HG03045 (cell line): ENCODE measurements at regions not wholly inside any gene's neighbourhood (a gene's known extent, or its start where the extent isn't known, plus 50 kb on each side); places are given as distances from the start of the nearest gene placed in this dataset.

Experiments
- ATAC-seq: cut with Tn5 transposase; IDR thresholded peaks from one replicate; pipeline ENCODE4 v1.9.1; 2021; ENCODE audit warnings: mild to moderate bottlenecking, moderate library complexity; ENCODE audit not compliant: unreplicated experiment

GRCh38 chr21:27645285-27645684, 678.4 kb upstream of the ADAMTS5 start:
- no peak for ATAC-seq

DNA sequence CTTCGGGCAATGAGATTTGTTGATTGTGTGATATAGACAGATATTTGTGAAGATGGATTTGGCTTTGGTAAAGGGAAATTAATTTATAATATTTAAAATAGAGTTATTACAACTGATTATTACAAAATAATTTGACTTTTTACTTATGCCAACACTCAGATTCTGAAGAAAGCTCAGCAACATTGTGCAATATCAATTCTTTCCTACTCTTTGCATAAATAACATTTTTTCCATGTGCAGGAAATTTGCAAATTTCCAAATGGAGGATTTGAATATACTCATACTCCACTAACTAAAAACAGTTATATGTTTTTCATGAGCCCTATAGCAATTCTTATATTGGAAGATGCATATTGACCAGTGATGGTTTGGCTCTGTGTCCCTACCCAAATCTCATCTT, 676.4 kb upstream of the ADAMTS5 start:
- ATAC-seq = no peak

- no peak for ATAC-seq
Observed at GRCh38 chr21:27639286-27639685, 672.4 kb upstream of the ADAMTS5 start.

DNA sequence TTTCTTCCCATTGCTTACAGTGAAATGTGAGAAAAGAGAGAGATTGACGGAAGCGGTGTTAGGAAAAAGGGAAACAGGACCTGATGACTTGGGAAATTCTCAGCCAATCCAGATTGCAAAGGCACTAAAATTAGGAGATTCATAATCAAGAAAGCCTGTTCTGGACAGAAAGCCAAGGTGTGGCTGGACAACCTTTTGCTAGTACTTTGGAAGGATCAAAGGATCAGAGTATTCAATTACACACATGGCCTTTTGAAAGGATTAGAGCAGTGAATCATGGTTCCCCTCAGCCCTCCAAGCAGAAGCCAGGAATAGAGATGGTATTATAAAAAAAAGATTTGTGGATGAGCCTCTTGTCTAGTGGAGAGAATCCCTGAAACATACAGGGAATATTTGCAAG, 669.8 kb upstream of the ADAMTS5 start:
- no peak for ATAC-seq

- ATAC-seq = no peak
Observed at GRCh38 chr21:27633631-27634030, 666.7 kb upstream of the ADAMTS5 start.

- ATAC-seq = no peak
Observed at GRCh38 chr21:27631471-27631870, 664.6 kb upstream of the ADAMTS5 start.

DNA sequence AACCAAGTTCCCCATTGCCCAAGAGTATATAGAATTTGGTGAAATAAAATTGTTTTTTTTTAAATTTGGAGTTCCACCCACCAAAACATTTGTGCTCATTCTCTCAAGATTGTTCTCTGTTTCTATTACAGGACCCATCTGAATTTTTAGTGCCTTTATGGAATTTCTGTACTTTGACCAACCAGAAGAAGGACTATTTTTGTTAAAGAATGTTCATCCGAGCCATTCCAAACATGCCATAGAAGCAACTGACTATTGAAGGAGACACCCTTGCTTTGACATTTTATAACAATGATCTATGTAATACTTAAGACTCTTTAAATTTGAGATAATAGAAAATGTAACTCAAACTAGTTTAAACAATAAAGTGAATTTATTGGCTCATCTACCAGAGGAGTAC, 655.7 kb upstream of the ADAMTS5 start:
- ATAC-seq = no peak

DNA sequence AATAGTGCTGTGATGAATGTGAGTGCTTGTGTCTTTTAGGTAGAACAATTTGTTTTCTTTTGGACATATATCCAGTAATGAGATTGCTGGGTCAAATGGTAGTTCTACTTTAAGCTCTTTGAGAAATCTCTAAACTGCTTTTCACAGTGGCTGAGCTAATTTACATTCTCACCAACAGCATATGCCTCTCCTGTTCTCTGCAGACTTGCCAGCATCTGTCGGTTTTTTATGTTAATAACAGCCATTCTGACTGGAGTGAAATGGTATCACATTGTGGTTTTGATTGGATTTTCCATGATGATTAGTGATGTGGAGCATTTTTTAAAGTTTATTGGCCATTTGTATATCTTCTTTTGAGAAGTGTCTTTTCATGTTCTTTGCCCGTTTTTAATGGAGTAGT, 647.3 kb upstream of the ADAMTS5 start:
- ATAC-seq = no peak

GRCh38 chr21:27606422-27606821, 639.5 kb upstream of the ADAMTS5 start:
- ATAC-seq = no peak

- ATAC-seq = no peak
Observed at GRCh38 chr21:27596196-27596595, 629.3 kb upstream of the ADAMTS5 start.

- ATAC-seq = no peak
Observed at GRCh38 chr21:27595716-27596115, 628.8 kb upstream of the ADAMTS5 start.

DNA sequence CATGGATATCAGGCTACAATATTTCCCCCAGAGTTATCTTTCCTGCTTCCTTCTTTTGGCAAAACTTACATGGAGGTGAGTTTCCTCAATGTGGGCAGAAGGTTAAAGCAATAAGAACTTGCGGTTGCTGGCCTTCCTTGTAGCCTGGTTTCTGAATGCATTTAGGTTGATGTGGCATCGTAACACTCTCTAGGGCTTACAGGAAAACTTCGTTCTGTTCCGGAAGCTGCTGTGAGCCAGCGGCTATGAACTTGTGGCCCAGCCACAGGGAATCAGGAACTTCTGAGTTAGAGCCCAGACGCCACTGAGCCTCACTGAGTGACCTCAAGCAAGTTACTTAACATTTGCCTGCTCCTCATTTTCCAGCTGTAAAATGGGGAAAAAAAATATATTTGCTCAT, 623.4 kb upstream of the ADAMTS5 start:
- ATAC-seq = no peak

DNA sequence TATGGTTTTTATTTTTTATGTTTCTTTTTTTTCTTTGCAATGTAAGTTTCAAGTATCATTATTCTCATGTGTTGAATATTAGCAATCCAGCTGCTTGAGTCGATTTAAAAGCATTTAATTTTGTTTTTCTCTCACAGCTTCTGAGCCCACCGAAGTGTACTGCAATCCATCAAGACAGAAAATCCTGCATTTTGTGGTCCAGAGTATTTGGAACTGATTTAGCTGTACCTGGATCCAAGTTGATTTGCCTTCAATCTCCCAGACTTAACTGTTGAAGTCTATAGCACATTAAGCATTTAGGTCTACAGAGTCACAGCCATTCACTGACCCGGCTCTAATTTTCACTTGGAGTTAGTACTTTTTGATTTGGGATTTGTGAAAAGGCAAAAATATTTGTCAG, 622.9 kb upstream of the ADAMTS5 start:
- ATAC-seq = no peak

DNA sequence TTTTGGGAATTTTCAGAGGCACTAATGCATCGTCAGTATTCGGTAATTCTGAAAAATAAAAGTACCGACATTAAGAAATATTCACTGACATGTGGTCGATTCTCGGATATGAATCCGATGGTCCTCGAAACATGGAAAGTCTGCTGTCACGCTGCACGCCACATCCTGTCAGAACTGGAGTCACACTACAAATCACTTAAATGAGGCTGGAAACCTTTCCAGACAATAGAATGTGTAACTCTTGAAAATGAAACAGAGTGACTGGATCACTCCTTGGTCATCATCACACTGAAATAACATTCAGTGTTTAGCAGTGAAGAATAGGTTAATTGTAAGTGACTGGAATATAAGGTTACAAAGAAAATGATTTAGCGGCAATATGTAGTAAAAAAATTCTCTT, 620.1 kb upstream of the ADAMTS5 start:
- no peak for ATAC-seq

DNA sequence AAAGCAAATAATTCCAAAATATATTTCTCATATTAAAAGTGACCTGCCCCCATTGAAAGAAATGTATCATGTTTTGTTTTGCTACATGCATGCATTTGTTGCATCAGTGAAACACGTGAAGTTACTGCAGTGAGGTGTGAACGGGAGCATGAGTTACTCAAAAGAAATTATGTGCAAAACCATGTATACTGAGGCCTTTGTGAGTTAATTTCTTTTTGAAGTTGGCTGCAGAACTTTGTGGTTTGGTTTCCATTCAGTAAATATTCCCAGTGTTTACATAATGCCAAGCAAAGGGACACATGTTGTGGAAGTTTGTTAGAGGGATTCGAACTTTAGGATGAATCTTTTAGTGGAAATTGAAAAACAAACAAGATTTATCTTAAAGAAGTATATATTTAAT, 619.4 kb upstream of the ADAMTS5 start:
- ATAC-seq = no peak

DNA sequence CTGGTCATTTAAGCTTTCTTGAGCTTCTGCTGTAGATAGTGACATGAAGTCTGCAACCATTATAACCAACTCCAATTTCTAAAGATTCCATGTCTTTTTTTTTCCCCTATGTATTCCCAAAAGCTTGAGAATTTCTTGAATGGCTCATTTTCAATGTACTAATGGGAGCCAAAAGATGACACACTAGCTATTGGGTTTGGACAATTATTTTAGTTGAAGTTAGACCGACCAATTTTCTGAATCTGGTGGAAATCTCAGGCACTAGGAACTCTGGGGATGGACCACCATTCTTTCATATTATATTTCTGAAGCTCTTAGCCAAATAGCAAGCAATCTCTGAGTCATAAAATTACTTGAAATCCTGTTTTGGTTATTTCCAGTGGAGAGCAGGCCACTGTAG, 617.4 kb upstream of the ADAMTS5 start:
- no peak for ATAC-seq

GRCh38 chr21:27582948-27583430, 616.1 kb upstream of the ADAMTS5 start:
- no peak for ATAC-seq

GRCh38 chr21:27582246-27582947, 615.5 kb upstream of the ADAMTS5 start:
- no peak for ATAC-seq

GRCh38 chr21:27581168-27581567, 614.3 kb upstream of the ADAMTS5 start:
- no peak for ATAC-seq

GRCh38 chr21:27580276-27580675, 613.4 kb upstream of the ADAMTS5 start:
- no peak for ATAC-seq

- no peak for ATAC-seq
Observed at GRCh38 chr21:27578741-27579265, 611.9 kb upstream of the ADAMTS5 start.

DNA sequence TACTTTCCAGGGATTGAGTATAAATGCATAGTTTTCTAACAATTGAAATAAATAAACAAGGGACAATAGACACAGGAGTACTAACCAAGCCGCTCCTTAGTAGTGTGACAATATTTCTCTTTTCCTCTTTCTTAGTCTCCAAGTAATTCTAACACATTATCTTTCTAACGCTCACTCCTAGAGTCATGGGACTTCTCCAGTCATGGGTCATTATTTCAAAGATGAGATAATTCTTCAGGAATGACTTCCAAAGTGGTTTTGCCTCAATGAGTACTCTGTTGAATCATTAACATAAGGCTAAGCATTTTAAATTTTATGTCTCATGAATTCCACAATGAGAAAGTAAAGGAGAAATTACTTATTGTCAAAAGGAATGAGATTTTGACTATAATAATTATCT, 605.8 kb upstream of the ADAMTS5 start:
- ATAC-seq = no peak

DNA sequence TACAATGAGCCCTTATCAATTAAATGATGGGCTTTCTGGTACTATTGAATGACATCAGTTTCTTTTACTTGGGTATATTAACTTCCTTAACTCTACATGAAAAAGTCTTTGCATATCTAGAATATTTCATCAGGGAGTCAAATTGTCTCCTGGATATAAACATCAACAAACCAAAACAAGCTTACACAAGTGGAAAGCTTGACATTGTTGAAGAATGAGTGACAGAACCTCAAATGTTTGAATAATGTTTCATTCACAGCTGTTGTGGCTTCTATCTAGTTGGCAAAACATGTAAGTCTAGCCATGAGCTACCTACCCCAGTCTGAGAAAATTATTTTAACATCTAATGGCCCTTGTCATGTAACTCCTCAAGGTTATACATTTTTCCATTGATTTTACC, 604.8 kb upstream of the ADAMTS5 start:
- ATAC-seq = no peak
